Karpas-422 (cell line): ENCODE measurements at regions not wholly inside any gene's neighbourhood (a gene's known extent, or its start where the extent isn't known, plus 50 kb on each side); places are given as distances from the start of the nearest gene placed in this dataset.

Experiments
- DNase-seq: peaks from one replicate; pipeline ENCODE4 v3.0.0-alpha.2; 2015
- H2AFZ ChIP-seq: fragments of 200-600 bp; sonication (generic); 2 replicates; pipeline ENCODE4 v1.6.1; 2014; ENCODE audit warnings: antibody characterized with exemption, low read length, mixed read lengths
- H3K27ac ChIP-seq: fragments of 200-600 bp; sonication (generic); 2 replicates; pipeline ENCODE4 v1.5.1; 2014; ENCODE audit warnings: mild to moderate bottlenecking, low read length, moderate library complexity
- H3K27me3 ChIP-seq: fragments of 200-600 bp; sonication (generic); 2 replicates; pipeline ENCODE4 v1.6.1; 2014; ENCODE audit warnings: low read length, mixed read lengths
- H3K36me3 ChIP-seq: fragments of 200-600 bp; sonication (generic); 2 replicates; pipeline ENCODE4 v1.6.1; 2014; ENCODE audit warnings: low read length, mixed read lengths; ENCODE audit not compliant: insufficient read depth
- H3K4me1 ChIP-seq: fragments of 200-600 bp; sonication (generic); 2 replicates; pipeline ENCODE4 v1.6.1; 2014; ENCODE audit warnings: mild to moderate bottlenecking, low read length, mixed read lengths
- H3K4me2 ChIP-seq: fragments of 200-600 bp; sonication (generic); 2 replicates; pipeline ENCODE4 v1.6.1; 2014; ENCODE audit warnings: low read length, low read depth, mild to moderate bottlenecking; ENCODE audit not compliant: poor library complexity, severe bottlenecking
- H3K4me3 ChIP-seq: fragments of 200-600 bp; sonication (generic); 2 replicates; pipeline ENCODE4 v1.5.1; 2014; ENCODE audit warnings: mild to moderate bottlenecking, antibody characterized with exemption, low read length, mixed read lengths
- H3K79me2 ChIP-seq: fragments of 200-600 bp; sonication (generic); 2 replicates; pipeline ENCODE4 v1.6.1; 2014; ENCODE audit warnings: mild to moderate bottlenecking, low read length, mixed read lengths
- H3K9ac ChIP-seq: fragments of 200-600 bp; sonication (generic); 2 replicates; pipeline ENCODE4 v1.6.0; 2014; ENCODE audit warnings: low read length
- H3K9me2 ChIP-seq: fragments of 200-600 bp; sonication (generic), shearing (Covaris generic); replicated peaks from 2 replicates; pipeline ENCODE4 v1.6.0; 2014; ENCODE audit warnings: mild to moderate bottlenecking, low read length, moderate library complexity; ENCODE audit not compliant: insufficient read depth
- H3K9me3 ChIP-seq: fragments of 300-700, 200-600 bp; sonication (generic); 2 replicates; pipeline ENCODE4 v1.6.1; 2014; ENCODE audit warnings: low read length, mixed read lengths
- H4K20me1 ChIP-seq: fragments of 200-600 bp; sonication (generic); 2 replicates; pipeline ENCODE4 v1.6.1; 2014; ENCODE audit warnings: mild to moderate bottlenecking, antibody characterized with exemption, low read length, low read depth; ENCODE audit not compliant: insufficient read depth

- H4K20me1 ChIP-seq, result no peaks in the 10 kb centered on the region
- H3K27ac ChIP-seq, result no peak overlapping the region
- H3K4me3 ChIP-seq, result no peak overlapping the region
- H3K9me3 ChIP-seq, result no peaks in the 10 kb centered on the region
- H3K4me2 ChIP-seq, result no peak overlapping the region
- no peak overlapping the region for H2AFZ ChIP-seq
- no peaks in the 10 kb centered on the region for H3K9me2 ChIP-seq
- no peaks in the 10 kb centered on the region for H3K27me3 ChIP-seq
- H3K36me3 ChIP-seq, result no peaks in the 10 kb centered on the region
- no peaks in the 10 kb centered on the region for H3K4me1 ChIP-seq
- H3K79me2 ChIP-seq, result no peaks in the 10 kb centered on the region
- H3K9ac ChIP-seq, result no peak overlapping the region
- no peak for DNase-seq
Measured at GRCh38 chr2:19806591-19806990, 95.2 kb downstream of the TTC32 start.

GRCh38 chr2:19806131-19806530, 95.7 kb downstream of the TTC32 start:
- Histone ChIP-seq H2AFZ (no peak overlapping the region), H4K20me1 (no peaks in the 10 kb centered on the region), H3K4me1 (no peaks in the 10 kb centered on the region), H3K36me3 (no peaks in the 10 kb centered on the region), H3K9ac (no peak overlapping the region), H3K9me3 (no peaks in the 10 kb centered on the region), H3K9me2 (no peaks in the 10 kb centered on the region), H3K4me2 (no peak overlapping the region), H3K79me2 (no peaks in the 10 kb centered on the region), H3K4me3 (no peak overlapping the region), H3K27me3 (no peaks in the 10 kb centered on the region), H3K27ac (no peak overlapping the region)
- no peak for DNase-seq

GRCh38 chr2:19805266-19805665, 96.5 kb downstream of the TTC32 start:
- H2AFZ ChIP-seq, result no peak overlapping the region
- H3K4me1 ChIP-seq, result no peaks in the 10 kb centered on the region
- no peak overlapping the region for H3K9ac ChIP-seq
- no peaks in the 10 kb centered on the region for H3K9me2 ChIP-seq
- no peaks in the 10 kb centered on the region for H3K79me2 ChIP-seq
- no peak for DNase-seq
- H3K27ac ChIP-seq, result no peak overlapping the region
- H3K4me3 ChIP-seq, result no peak overlapping the region
- H3K4me2 ChIP-seq, result no peak overlapping the region
- H4K20me1 ChIP-seq, result no peaks in the 10 kb centered on the region
- no peaks in the 10 kb centered on the region for H3K36me3 ChIP-seq
- no peaks in the 10 kb centered on the region for H3K27me3 ChIP-seq
- H3K9me3 ChIP-seq, result no peaks in the 10 kb centered on the region

- DNase-seq, result no peak
- Histone ChIP-seq H3K27me3 (no peaks in the 10 kb centered on the region), H3K27ac (no peak overlapping the region), H4K20me1 (no peaks in the 10 kb centered on the region), H2AFZ (no peak overlapping the region), H3K4me1 (no peaks in the 10 kb centered on the region), H3K36me3 (no peaks in the 10 kb centered on the region), H3K9ac (no peak overlapping the region), H3K9me2 (no peaks in the 10 kb centered on the region), H3K4me2 (no peak overlapping the region), H3K4me3 (no peak overlapping the region), H3K9me3 (no peaks in the 10 kb centered on the region), H3K79me2 (no peaks in the 10 kb centered on the region)
Measured at GRCh38 chr2:19804639-19805260, 97.0 kb downstream of the TTC32 start.

- Histone ChIP-seq H3K27me3 (no peaks in the 10 kb centered on the region), H3K36me3 (no peaks in the 10 kb centered on the region), H3K79me2 (no peaks in the 10 kb centered on the region), H3K9ac (no peak overlapping the region), H3K9me3 (no peaks in the 10 kb centered on the region), H4K20me1 (no peaks in the 10 kb centered on the region), H3K9me2 (no peaks in the 10 kb centered on the region), H3K4me3 (no peak overlapping the region), H2AFZ (no peak overlapping the region), H3K27ac (no peak overlapping the region), H3K4me2 (no peak overlapping the region), H3K4me1 (no peaks in the 10 kb centered on the region)
- DNase-seq, result no peak
Measured at GRCh38 chr2:19802086-19802841, 99.5 kb downstream of the TTC32 start.

GRCh38 chr2:19801367-19802080, 100.3 kb downstream of the TTC32 start:
- no peak overlapping the region for H3K4me2 ChIP-seq

GRCh38 chr2:19800796-19801195, 101.0 kb downstream of the TTC32 start:
- no peak for DNase-seq
- H3K4me2 ChIP-seq, result no peak overlapping the region

More at GRCh38 chr2:19801367-19802080, 100.3 kb downstream of the TTC32 start:
- Histone ChIP-seq H3K27me3 (no peaks in the 10 kb centered on the region), H3K27ac (no peak overlapping the region), H4K20me1 (no peaks in the 10 kb centered on the region), H3K36me3 (no peaks in the 10 kb centered on the region), H3K9me2 (no peaks in the 10 kb centered on the region), H3K9me3 (no peaks in the 10 kb centered on the region), H3K4me3 (no peak overlapping the region), H3K79me2 (no peaks in the 10 kb centered on the region), H3K9ac (no peak overlapping the region), H2AFZ (no peak overlapping the region), H3K4me1 (no peaks in the 10 kb centered on the region)
- DNase-seq, result no peak

More at GRCh38 chr2:19800796-19801195, 101.0 kb downstream of the TTC32 start:
- H3K9me2 ChIP-seq, result no peaks in the 10 kb centered on the region
- no peaks in the 10 kb centered on the region for H3K4me1 ChIP-seq
- H4K20me1 ChIP-seq, result no peaks in the 10 kb centered on the region
- no peak overlapping the region for H3K27ac ChIP-seq
- H3K4me3 ChIP-seq, result no peak overlapping the region
- H3K36me3 ChIP-seq, result no peaks in the 10 kb centered on the region
- no peaks in the 10 kb centered on the region for H3K27me3 ChIP-seq
- no peak overlapping the region for H3K9ac ChIP-seq
- H2AFZ ChIP-seq, result no peak overlapping the region
- no peaks in the 10 kb centered on the region for H3K9me3 ChIP-seq
- no peaks in the 10 kb centered on the region for H3K79me2 ChIP-seq
